AG09319 (cell line): ENCODE measurements at regions not wholly inside any gene's neighbourhood (a gene's known extent, or its start where the extent isn't known, plus 50 kb on each side); places are given as distances from the start of the nearest gene placed in this dataset.

ENCODE experiments used
- DNase-seq: peaks from one replicate; pipeline ENCODE4 v3.0.0-alpha.2; 2010; ENCODE audit warnings: low read depth; ENCODE audit errors: extremely low read depth
- TF ChIP-seq, protein P1 (sequence below): IDR thresholded peaks from 2 replicates; pipeline ENCODE4 v1.5.1; 2011; ENCODE audit warnings: low read depth, mild to moderate bottlenecking, inconsistent platforms, low read length, moderate library complexity

DNA sequence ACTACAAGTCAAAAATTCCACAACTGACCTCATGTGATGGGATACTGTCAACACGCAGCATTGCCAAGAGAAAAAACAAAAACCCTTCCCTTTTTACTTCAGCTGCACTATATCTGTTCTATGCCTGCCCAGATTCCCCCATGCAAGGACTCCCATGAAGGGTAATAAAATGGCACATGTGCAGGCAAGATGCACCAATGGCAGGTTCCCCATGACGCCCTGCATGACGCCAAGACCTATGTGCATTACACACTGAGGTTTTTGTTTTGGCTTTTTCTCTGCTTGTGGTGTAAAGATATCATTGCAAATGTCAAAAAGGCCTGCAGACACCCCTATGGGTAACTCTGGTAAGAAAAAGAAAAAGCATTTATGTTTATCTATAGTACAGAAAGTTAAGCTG is 403.4 kb downstream of the HDGFL1 start:
- no peak for DNase-seq
- TF ChIP-seq, protein P1, sequence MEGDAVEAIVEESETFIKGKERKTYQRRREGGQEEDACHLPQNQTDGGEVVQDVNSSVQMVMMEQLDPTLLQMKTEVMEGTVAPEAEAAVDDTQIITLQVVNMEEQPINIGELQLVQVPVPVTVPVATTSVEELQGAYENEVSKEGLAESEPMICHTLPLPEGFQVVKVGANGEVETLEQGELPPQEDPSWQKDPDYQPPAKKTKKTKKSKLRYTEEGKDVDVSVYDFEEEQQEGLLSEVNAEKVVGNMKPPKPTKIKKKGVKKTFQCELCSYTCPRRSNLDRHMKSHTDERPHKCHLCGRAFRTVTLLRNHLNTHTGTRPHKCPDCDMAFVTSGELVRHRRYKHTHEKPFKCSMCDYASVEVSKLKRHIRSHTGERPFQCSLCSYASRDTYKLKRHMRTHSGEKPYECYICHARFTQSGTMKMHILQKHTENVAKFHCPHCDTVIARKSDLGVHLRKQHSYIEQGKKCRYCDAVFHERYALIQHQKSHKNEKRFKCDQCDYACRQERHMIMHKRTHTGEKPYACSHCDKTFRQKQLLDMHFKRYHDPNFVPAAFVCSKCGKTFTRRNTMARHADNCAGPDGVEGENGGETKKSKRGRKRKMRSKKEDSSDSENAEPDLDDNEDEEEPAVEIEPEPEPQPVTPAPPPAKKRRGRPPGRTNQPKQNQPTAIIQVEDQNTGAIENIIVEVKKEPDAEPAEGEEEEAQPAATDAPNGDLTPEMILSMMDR = no peak

DNA sequence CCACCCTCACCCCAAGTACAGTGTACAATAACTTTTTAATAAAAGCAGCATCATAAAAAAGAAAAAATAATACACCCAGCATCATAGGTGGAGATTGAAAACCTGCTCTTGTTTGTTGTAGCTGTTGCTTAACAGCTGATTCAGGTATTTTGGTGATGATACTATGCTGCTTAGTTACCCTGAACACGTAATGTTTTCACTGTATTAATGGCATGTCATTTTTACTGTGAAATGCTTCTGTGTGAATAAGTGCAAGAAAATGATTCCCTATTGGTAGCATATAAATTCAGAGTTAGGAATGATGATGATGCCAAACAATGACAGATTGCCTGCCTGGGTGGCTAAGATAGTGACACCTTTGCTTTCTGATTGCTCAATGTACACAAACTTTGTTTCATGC is 405.7 kb downstream of the HDGFL1 start:
- DNase-seq = no peak
- TF ChIP-seq, protein P1 = no peak

DNA sequence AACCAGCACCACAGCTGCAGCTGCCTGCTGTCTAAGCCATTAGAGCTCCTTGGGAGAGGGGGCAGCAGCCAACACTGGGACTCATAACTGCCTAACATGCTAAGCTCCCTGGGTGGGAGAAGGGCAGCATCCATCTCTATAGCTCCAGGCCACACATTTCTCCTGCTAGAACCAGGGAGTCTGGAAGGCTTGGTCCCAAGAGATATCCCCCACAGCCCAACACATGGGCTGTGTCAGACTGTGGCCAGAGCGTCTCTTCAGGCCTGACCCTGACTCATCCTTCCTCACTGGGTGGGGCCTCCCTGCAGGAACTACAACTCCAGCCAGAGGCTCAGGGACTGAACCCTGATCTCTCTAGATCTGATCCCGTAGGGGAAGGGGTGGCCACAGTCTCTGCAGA is 411.1 kb downstream of the HDGFL1 start:
- TF ChIP-seq, protein P1 = no peak
- DNase-seq = no peak

DNA sequence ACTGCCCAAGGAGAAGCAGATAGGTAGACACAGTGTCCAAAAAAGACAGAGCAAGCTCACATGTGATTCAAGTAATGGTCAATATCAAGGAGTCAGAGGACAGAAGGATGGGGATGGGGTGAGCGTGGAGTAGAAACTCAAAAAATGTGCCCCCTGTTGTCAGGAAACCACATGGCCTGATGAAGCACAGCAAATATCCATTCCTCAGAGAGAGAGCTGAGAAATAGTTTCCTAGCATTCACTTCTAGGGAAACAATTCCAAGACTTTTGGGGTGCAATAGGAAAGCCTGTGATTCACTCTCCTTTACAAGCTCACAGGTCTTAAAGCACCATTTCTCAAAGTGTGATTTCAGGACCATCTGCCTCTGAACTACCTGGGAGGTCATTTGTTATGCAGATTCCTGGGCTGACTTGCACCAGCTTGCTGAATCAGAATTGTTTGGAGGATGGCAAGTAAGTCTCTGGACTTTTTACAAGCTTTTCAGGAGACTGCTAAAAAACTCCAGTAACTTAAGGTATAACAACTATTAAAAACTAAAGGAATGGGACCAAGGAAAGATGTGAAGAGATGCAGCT is 432.8 kb downstream of the HDGFL1 start:
- TF ChIP-seq, protein P1 = no peak
- no peak for DNase-seq

DNA sequence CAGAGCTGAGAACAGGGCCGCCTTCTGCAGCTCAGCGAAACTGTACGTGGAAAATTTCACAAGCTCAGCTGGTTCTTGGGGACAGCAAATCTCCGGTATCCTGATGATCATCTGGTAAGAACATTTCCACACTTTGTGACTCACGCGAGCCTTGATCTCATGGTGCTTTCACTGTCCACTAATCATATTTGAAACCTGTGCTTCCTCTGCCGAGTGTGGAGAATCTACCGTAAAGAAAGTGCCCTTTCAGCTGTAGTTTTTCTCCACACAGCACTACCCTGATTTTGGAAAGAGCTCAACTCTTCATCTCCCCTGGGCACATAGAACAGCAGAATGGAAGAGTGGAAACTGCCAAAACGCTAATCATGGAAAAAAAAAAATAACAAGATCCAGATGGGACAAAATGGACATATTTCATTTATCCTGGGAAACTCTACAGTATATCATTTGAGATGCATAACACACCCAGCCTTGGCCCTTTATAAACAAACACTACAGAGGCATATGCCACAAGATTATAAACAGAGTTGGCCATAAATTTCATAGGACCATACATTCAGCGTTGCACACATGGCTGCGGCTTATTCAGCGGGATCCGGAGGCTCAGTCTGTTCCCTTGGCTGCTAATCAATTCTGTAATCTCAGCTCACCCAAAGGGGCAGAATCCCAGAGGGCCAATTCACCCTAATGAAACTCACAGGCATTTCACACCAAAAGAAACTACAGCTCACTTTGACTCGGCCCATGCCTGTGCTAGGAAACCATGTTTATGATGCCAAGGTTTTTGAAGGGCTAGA is 434.5 kb downstream of the HDGFL1 start:
- DNase-seq = peak; percentile 92
- TF ChIP-seq, protein P1 = peak; percentile 2

DNA sequence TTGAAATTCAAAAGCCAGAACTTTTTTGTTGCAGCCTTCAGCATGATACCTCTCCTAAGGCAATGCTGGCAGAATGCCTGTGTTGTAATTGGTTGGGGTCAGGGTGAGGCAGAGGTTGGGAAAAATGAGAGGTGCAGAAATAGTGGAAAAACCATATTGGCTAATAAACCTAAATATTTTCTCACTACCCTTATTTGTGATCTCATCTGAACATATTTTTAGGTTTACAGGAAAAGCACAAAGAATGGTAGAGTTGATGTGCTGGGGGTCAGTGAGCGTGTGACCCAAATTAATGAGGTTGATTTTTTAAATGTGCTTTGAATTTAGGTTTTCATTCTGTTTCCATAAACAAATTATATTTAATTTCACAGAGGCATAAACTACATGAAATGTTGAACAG is 437.3 kb downstream of the HDGFL1 start:
- TF ChIP-seq, protein P1 = no peak

DNA sequence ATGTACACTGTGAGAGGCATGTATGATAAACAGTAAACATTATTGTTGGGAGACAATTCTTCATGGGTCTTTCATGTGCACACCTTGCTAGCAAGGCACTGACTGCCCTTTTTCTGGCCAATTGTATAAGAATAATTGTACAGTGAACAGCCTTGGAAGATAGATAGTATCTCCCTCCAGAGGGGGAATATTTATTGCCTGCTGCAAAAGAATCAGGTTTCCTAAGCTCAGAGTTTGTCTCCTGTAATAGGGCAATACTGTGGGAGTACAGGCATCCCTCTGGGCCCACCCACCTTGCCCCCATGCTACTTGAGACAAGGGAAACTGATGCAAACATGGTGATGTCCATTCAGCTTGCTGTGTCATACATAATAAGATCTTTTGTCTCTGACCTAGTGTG is 442.2 kb downstream of the HDGFL1 start:
- TF ChIP-seq, protein P1 = no peak
- no peak for DNase-seq

More for the DNA sequence above, 437.3 kb downstream of the HDGFL1 start:
- DNase-seq = peak; percentile 80
